ENCODE measurements at regions not wholly inside any gene's neighbourhood (a gene's known extent, or its start where the extent isn't known, plus 50 kb on each side); places are given as distances from the start of the nearest gene placed in this dataset.
A peak's percentile ranks its signal among the peaks of the same experiment; 100 is the strongest.

- no peak for DNase-seq
Measured at GRCh38 chr4:123953566-123953965, 557.0 kb downstream of the SPRY1 start.

- DNase-seq: no peak
Measured at GRCh38 chr4:123954220-123954619, 557.6 kb downstream of the SPRY1 start.

GRCh38 chr4:123955167-123955800 lies 558.7 kb downstream of the SPRY1 start:
- no peak for DNase-seq

- DNase-seq: no peak
Measured at GRCh38 chr4:123956204-123956603, 559.6 kb downstream of the SPRY1 start.

GRCh38 chr4:123966990-123967769 lies 570.6 kb downstream of the SPRY1 start:
- DNase-seq: no peak

- no peak for DNase-seq
Measured at GRCh38 chr4:123972031-123972430, 575.4 kb downstream of the SPRY1 start.

- DNase-seq: no peak
Measured at GRCh38 chr4:123974386-123975149, 578.0 kb downstream of the SPRY1 start.

- no peak for DNase-seq
Measured at GRCh38 chr4:123976285-123976684, 579.7 kb downstream of the SPRY1 start.

GRCh38 chr4:123976819-123977218 lies 580.2 kb downstream of the SPRY1 start:
- DNase-seq: no peak

- DNase-seq: no peak
Measured at GRCh38 chr4:123977641-123978081, 581.1 kb downstream of the SPRY1 start.

GRCh38 chr4:123978637-123979036 lies 582.0 kb downstream of the SPRY1 start:
- no peak for DNase-seq

GRCh38 chr4:123980736-123981300 lies 584.2 kb downstream of the SPRY1 start:
- no peak for DNase-seq

- DNase-seq: no peak
Measured at GRCh38 chr4:123984886-123985285, 588.3 kb downstream of the SPRY1 start.

GRCh38 chr4:123986268-123986798 lies 589.7 kb downstream of the SPRY1 start:
- DNase-seq: no peak

- no peak for DNase-seq
Measured at GRCh38 chr4:123987408-123987807, 590.8 kb downstream of the SPRY1 start.

- DNase-seq: no peak
Measured at GRCh38 chr4:123990310-123990870, 593.8 kb downstream of the SPRY1 start.

- peak in 1 of 2 experiments; percentile 4 for DNase-seq
Measured at GRCh38 chr4:123994917-123995316, 598.3 kb downstream of the SPRY1 start.

GRCh38 chr4:123995936-123996335 lies 599.3 kb downstream of the SPRY1 start:
- DNase-seq: no peak

- no peak for DNase-seq
Measured at GRCh38 chr4:123996718-123997510, 600.3 kb downstream of the SPRY1 start.

GRCh38 chr4:123997776-123998449 lies 601.3 kb downstream of the SPRY1 start:
- DNase-seq: peak; percentile 30 to 64

GRCh38 chr4:124000233-124000632 lies 603.6 kb downstream of the SPRY1 start:
- no peak for DNase-seq

Data from Kasumi-1 (cell line).